Panc1 (cell line): ENCODE measurements at regions not wholly inside any gene's neighbourhood (a gene's known extent, or its start where the extent isn't known, plus 50 kb on each side); places are given as distances from the start of the nearest gene placed in this dataset.
"Not testable (repeated sequence)": the region's sequence is repeated elsewhere in the genome, so short reads cannot be mapped to it uniquely, and the experiment has no call there.

ENCODE experiments used
- ATAC-seq: fragments of 200-7000 bp; cut with Tn5 transposase; 2 replicates; pipeline ENCODE4 v1.9.1; 2020; ENCODE audit warnings: mild to moderate bottlenecking, moderate library complexity
- BruUV-seq: library from RNA; stranded (reverse); fragments of 400-500 nt; replicated peaks from 2 replicates; lab custom pipeline; 2021; lab: Mats Ljungman, UMichigan
- CTCF ChIA-PET: fragments of 300-600 bp; sonication (Branson Sonifier 250); formaldehyde crosslinking; loops from one replicate; lab custom pipeline; 2022; ENCODE audit warnings: antibody characterized with exemption; lab: Charles Lee
- POLR2A ChIA-PET: fragments of 300-600 bp; sonication (Branson Sonifier 250); formaldehyde crosslinking; loops from one replicate; lab custom pipeline; 2022; ENCODE audit warnings: antibody characterized with exemption; lab: Charles Lee
- DNase-seq: peaks from one replicate; pipeline ENCODE4 v3.0.0-alpha.2; 2010; ENCODE audit warnings: low read depth, low spot score
- H3K27ac ChIP-seq: 2 replicates; pipeline ENCODE4 v1.5.1; 2011; ENCODE audit warnings: mild to moderate bottlenecking, low read length, inconsistent platforms
- H3K27me3 ChIP-seq: fragments of 200-500 bp; sonication (Bioruptor generic); 2 replicates; pipeline ENCODE4 v1.6.0; 2014; ENCODE audit warnings: low read length, inconsistent platforms; ENCODE audit not compliant: control insufficient read depth, insufficient read depth
- H3K36me3 ChIP-seq: fragments of 200-500 bp; sonication (Bioruptor generic); 2 replicates; pipeline ENCODE4 v1.5.1; 2014; ENCODE audit warnings: inconsistent platforms, mild to moderate bottlenecking, low read length, moderate library complexity; ENCODE audit not compliant: control insufficient read depth, insufficient read depth
- H3K4me1 ChIP-seq: 2 replicates; pipeline ENCODE4 v1.5.1; 2011; ENCODE audit warnings: inconsistent platforms, mild to moderate bottlenecking, low read length, moderate library complexity; ENCODE audit not compliant: control insufficient read depth, insufficient read depth
- H3K4me3 ChIP-seq, 2 experiments: 2 replicates each; pipeline ENCODE4 v1.5.1; 2011 to 2012; ENCODE audit warnings: low read depth in 2 of 2, low read length in 2 of 2, mild to moderate bottlenecking in 2 of 2, inconsistent platforms in 1 of 2, moderate library complexity in 1 of 2
- H3K9me3 ChIP-seq: fragments of 200-500 bp; sonication (Bioruptor generic); 2 replicates; pipeline ENCODE4 v1.5.1; 2014; ENCODE audit warnings: low read depth, mild to moderate bottlenecking, inconsistent platforms, low read length, moderate library complexity; ENCODE audit not compliant: control insufficient read depth, insufficient read depth
- CTCF ChIP-seq: fragments of 450-650 bp; IDR thresholded peaks from 2 replicates; pipeline ENCODE4 v1.5.1; 2017; ENCODE audit warnings: mild to moderate bottlenecking
- POLR2AphosphoS5 ChIP-seq: IDR thresholded peaks from 2 replicates; pipeline ENCODE4 v1.6.1; 2012; ENCODE audit warnings: mild to moderate bottlenecking, low read depth, low read length, moderate library complexity
- REST ChIP-seq, 2 experiments: IDR thresholded peaks; 2 replicates each; pipeline ENCODE4 v1.6.1; 2011 to 2012; ENCODE audit warnings: low read depth in 2 of 2, control low read depth in 1 of 2, low read length in 1 of 2, mild to moderate bottlenecking in 1 of 2, moderate library complexity in 1 of 2; ENCODE audit not compliant: insufficient read depth in 1 of 2
- SIN3A ChIP-seq: IDR thresholded peaks from 2 replicates; pipeline ENCODE4 v1.6.1; 2012; ENCODE audit warnings: low read depth, mild to moderate bottlenecking, low read length, moderate library complexity, borderline replicate concordance; ENCODE audit not compliant: insufficient read depth
- TCF7L2 ChIP-seq: IDR thresholded peaks from 2 replicates; pipeline ENCODE4 v1.6.1; 2011; ENCODE audit warnings: mild to moderate bottlenecking, low read depth, low read length, inconsistent platforms
- in situ Hi-C: cut with HindIII; loops from 2 replicates; pipeline ENCODE4 v1.10.0; 2016; ENCODE audit warnings: low sequenced_read_pairs, low pct_unique_long_range_greater_than_20kb
- intact Hi-C: fragments of 100-400 bp; cut with micrococcal nuclease; formaldehyde crosslinking; loops from one replicate; pipeline ENCODE4 v1.10.0; 2022; ENCODE audit not compliant: unreplicated experiment

- DNase-seq (no peak), ATAC-seq (no peak)
Measured at GRCh38 chr13:54733639-54734038, 1705.0 kb downstream of the OLFM4 start.

GRCh38 chr13:54737211-54737610 lies 1708.6 kb downstream of the OLFM4 start:
- not testable (repeated sequence) for H3K4me3 ChIP-seq, BruUV-seq, DNase-seq

More at GRCh38 chr13:54733639-54734038, 1705.0 kb downstream of the OLFM4 start:
- Histone ChIP-seq H3K27ac (no peak overlapping the region), H3K27me3 (no peaks in the 10 kb centered on the region), H3K4me3 (no peak overlapping the region), H3K4me1 (no peaks in the 10 kb centered on the region), H3K9me3 (no peaks in the 10 kb centered on the region), H3K36me3 (no peaks in the 10 kb centered on the region)
- ChIA-PET CTCF (no interaction called here), POLR2A (no interaction called here)
- in situ Hi-C loops (no loop called here), intact Hi-C loops (no loop called here)
- TF ChIP-seq TCF7L2 (no peak), SIN3A (no peak), REST (IDR thresholded peaks at IDR 0.05; ENCODE audit: insufficient read depth in 1 of 2, low read depth in 2 of 2, low read length in 1 of 2) (no peak), POLR2AphosphoS5 (no peak), CTCF (peak; percentile 18; the same call in 1 of the 2 replicates)
- BruUV-seq = no TSS peak

GRCh38 chr13:54742984-54743383 lies 1714.4 kb downstream of the OLFM4 start:
- TF ChIP-seq TCF7L2 = no peak
- no peak for TF ChIP-seq CTCF
- no peak for TF ChIP-seq POLR2AphosphoS5
- no peak for TF ChIP-seq REST (IDR thresholded peaks at IDR 0.05; ENCODE audit: insufficient read depth in 1 of 2, low read depth in 2 of 2, low read length in 1 of 2)
- no peak for TF ChIP-seq SIN3A
- no peaks in the 10 kb centered on the region for H3K36me3 ChIP-seq
- ATAC-seq = no peak
- no peaks in the 10 kb centered on the region for H3K9me3 ChIP-seq
- no peak overlapping the region for H3K27ac ChIP-seq
- H3K27me3 ChIP-seq = no peaks in the 10 kb centered on the region
- in situ Hi-C loops (no loop called here), intact Hi-C loops (no loop called here)
- H3K4me3 ChIP-seq = no peak overlapping the region
- DNase-seq = no peak
- ChIA-PET POLR2A (no interaction called here), CTCF (no interaction called here)
- H3K4me1 ChIP-seq = no peaks in the 10 kb centered on the region
- BruUV-seq = no TSS peak

More at GRCh38 chr13:54737211-54737610, 1708.6 kb downstream of the OLFM4 start:
- ATAC-seq, in situ Hi-C loops, intact Hi-C loops, H3K9me3 ChIP-seq, POLR2A ChIA-PET, H3K4me1 ChIP-seq, H3K27ac ChIP-seq, H3K36me3 ChIP-seq, CTCF ChIA-PET, H3K27me3 ChIP-seq: not testable (repeated sequence)
